GM04504 (cell line): ENCODE measurements at regions not wholly inside any gene's neighbourhood (a gene's known extent, or its start where the extent isn't known, plus 50 kb on each side); places are given as distances from the start of the nearest gene placed in this dataset.

ENCODE experiments used
- DNase-seq: peaks from one replicate; pipeline ENCODE4 v3.0.0-alpha.2; 2012; ENCODE audit warnings: low read depth

- no peak for DNase-seq
These were observed 171.3 kb downstream of the SNCA start for GRCh38 chr4:89665662-89666061.

DNA sequence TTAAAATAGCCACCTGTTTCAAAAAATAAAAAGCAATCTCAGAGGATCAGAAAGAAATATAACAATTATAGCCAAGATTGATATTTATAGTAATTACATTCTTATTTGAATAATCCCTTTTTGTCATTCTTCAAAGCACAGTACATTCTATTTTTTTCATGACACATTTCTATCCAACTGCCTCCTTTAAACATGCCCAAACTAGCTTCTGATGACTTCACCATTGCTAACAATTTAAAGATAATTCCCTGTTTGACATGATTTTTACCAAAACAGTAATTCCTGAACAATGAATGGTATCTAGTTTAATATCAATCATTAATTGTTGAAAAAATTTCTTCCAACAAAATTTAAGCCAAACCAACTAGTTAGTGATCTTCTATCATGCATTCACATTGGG, 172.4 kb downstream of the SNCA start:
- no peak for DNase-seq

GRCh38 chr4:89661173-89661899, 175.6 kb downstream of the SNCA start:
- DNase-seq = peak; percentile 3

DNA sequence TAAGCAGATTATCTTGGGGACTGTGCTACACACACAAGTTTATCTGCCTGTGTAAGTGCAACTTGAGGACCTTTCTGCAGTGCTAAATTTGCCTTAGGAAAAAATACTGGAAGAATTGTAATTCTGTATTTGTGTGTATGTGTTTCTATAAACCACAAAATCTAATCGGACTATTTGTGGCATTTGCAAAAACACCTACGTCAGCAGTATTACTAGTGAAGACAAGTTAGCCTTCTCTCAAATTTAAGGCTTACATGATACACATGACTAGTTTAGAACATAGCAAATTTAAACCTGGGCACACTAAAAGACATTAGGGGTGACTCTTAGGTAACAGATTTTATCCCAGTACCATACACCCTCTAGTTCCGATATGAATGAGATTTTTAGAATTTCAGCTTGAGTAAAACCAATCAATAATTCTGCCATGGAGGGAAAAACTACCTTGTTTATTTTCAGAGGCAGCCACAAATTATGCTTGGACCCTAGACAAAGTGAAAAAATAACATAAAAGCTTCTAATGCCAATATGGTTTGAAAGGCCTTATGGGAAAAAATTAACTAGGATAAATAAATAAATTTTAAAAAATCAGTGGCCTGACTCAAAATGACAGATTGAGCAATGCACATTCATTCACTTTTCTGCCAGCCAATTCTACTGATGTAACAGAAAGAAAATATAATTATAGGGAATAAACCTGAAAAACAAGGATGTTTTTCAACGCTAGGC, 176.4 kb downstream of the SNCA start:
- DNase-seq = no peak

DNA sequence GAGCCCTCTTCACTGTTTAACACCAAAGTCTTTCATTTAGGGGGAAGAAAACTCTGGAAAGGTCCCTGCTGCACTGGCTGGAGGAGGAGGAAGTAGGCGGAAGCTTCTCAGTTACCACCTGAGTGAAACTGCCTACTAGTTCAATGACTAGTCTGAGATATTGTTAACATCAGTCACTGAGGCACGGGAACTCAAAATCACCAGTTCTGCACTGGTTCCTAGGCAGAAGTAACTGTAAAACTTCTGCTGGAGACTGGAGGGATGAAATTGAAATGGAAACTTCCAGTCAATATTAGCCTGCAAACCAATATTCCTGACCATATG, 178.3 kb downstream of the SNCA start:
- DNase-seq = no peak

DNA sequence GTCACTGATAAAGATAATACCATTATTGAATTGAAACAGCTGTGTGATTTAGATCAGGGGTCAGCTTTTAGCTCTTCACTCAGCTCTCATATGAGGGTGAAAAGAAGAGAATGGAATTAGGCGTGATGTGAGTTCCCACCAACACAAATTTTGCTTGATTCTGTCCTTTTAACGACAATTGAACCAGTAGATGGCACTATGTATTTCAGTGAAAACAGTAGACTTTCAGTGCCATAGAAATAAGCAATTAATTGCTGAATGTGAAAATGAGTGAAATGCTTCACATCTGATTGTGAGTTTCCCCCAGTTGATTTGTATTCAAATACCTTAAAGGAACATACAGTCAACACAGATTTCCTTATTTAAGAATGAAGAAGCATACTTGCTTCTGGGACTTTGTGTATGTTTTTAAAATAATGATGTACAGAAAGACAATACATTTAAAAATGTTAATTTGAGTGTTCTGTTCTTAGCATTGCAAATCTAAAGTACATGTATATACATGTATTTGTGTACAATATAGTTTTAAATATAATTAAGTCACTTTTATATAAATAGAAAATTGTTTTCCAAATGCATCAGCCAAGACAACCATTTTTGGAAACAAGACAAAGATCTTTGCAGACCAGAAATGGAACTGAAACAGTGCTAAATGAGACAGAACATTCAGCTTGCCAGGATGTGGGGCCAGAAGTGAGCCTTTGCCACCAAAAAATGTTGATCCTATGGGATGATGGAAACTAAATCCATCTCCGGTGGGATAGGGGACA, 178.8 kb downstream of the SNCA start:
- peak; percentile 8 for DNase-seq

GRCh38 chr4:89653012-89653411, 183.9 kb downstream of the SNCA start:
- no peak for DNase-seq

DNA sequence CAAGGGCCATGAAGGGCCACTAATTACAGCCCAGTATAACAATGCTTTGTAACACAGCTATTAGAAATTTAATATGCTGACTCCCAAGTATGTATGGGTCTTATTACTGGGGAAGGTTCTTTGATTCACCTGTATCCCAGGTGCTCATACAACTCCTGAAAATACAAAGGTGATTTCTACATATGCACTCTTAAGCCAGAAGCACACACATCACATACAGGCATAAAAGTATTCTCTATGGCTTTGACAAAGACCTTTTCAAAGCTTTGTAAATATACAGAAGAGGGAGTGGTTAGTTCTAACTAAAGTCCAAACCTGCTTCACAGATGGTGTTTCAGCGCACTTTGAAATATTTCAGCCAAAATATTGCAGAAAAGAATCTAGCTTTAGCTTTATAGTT, 191.5 kb downstream of the SNCA start:
- no peak for DNase-seq

- no peak for DNase-seq
These were observed 195.6 kb downstream of the SNCA start for GRCh38 chr4:89641367-89641687.

- DNase-seq = no peak
These were observed 196.2 kb downstream of the SNCA start for GRCh38 chr4:89640620-89641366.

- DNase-seq = no peak
These were observed 197.6 kb downstream of the SNCA start for GRCh38 chr4:89639395-89639794.

DNA sequence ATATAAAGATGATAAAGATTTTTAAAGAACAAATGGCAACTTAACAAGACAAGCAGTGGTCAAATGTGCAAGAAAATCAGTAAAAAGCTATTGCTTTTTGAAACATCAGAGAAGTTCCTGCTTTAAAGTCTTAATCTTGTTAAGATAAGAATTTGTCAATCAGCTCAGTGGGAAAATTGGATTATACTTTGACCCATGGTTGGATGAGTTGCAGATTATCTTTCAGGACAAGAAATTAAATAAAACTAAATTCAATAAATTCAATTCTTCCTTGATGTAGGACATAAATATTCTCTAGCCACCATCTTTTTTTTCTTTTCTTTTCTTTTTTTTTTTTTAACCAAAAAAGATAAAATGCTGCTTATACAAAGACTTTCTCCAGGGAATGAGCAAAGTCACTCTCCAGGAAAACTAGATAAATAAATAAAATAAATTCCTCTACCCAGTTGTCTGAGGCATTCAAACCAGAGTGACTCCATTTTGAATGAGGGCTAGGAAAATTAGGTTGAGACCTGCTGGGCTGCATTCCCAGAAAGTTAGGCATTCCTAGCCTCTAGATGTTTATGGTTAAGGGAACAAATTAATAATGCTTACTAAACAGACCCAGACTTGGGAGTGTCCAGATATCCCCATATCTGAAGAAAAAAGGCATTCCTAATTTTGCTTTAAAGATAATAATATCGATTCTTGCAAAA, 211.2 kb downstream of the SNCA start:
- DNase-seq = no peak

DNA sequence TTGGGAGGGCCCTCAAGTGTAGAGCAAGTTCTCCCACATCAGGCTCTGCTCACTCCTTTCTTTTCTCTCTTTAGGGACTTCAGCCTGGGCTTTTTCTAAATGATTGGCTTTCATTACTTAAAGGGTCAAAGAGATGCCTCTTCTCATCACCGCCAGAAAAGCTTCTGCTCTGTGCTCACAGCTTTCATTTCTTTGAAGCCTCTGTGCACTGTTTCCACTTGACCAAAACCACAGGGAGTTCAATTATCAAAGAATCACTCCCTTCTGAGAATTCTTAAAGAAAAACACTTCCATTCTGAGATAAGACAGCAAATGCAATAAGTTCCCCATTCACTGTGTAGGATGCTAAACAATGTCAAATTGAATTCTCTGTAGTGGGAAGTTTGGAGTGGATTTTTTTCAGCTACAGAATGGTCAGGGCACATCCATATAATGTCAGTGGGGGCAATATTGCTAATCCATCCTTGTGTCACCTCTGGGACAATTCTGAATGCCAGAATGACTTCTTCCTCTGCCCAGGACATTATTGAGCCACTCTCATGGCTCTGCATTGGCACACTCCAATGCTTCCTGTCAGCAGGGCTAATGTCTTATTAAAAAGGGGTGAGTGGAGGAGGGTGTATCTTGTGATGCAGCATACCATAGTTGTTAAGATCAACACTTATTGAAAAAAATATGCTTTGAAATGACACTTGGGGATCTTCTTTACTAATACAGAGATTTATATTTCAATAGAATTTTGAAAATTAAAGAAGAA, 217.6 kb downstream of the SNCA start:
- no peak for DNase-seq

- DNase-seq = no peak
These were observed 218.8 kb downstream of the SNCA start for GRCh38 chr4:89618151-89618550.

GRCh38 chr4:89617317-89617716, 219.6 kb downstream of the SNCA start:
- DNase-seq = no peak

GRCh38 chr4:89616382-89616781, 220.6 kb downstream of the SNCA start:
- no peak for DNase-seq

GRCh38 chr4:89615051-89615450, 221.9 kb downstream of the SNCA start:
- DNase-seq = no peak

GRCh38 chr4:89614155-89614554, 222.8 kb downstream of the SNCA start:
- DNase-seq = no peak

- DNase-seq = no peak
These were observed 226.7 kb downstream of the SNCA start for GRCh38 chr4:89610236-89610635.

GRCh38 chr4:89609756-89610155, 227.2 kb downstream of the SNCA start:
- DNase-seq = no peak

DNA sequence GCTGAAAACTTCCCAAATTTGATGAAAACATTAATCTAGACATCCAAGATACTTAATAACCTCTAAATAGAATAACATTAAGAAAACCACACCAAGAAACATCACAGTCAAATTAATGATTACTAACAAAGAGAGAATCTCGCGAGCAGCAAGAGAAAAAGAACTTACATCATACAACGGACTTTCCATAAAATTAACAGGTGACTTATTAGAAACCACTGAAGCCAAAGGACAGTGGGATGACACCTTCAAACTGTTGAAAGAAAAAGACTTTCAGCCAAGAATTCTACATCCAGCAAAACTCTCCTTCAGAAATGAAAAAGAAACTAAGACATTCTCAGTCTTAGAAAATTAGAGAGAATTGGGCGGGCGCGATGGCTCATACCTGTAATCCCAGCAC, 232.0 kb downstream of the SNCA start:
- DNase-seq = no peak
